ENCODE measurements at regions not wholly inside any gene's neighbourhood (a gene's known extent, or its start where the extent isn't known, plus 50 kb on each side); places are given as distances from the start of the nearest gene placed in this dataset.

DNA sequence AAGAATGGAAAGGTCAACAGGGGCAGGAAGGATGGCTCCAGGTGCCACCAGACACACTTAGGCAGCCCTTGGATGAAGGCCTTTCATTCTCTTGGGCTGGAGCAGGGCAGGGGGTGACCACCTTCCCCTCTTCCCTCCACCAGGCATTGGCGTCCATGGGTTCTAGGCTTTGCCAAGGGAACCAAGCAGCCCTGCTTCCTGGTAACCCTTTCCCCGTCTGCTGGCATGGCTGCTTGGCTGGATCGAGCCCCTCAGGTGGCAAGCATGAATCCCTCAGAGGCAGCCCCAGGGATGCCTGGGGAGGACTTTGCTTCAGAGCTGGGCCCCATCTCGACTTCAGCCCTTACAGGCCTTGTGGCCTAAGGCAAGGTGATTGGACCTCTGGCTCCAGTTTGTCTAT, 185.1 kb upstream of the SYT13 start:
- H3K36me3 ChIP-seq (ENCODE audit: control insufficient read depth in 4 of 4, insufficient read depth in 3 of 4, low read depth in 1 of 4, low read length in 3 of 4), result no peaks in the 10 kb centered on the region
- TF ChIP-seq RXRA (IDR thresholded peaks at IDR 0.05) (no peak), GABPA (IDR thresholded peaks at IDR 0.05 in 1 of 2, conservative IDR thresholded peaks at IDR 0.05 in 1 of 2) (no peak)
- TF ChIP-seq, protein P1, sequence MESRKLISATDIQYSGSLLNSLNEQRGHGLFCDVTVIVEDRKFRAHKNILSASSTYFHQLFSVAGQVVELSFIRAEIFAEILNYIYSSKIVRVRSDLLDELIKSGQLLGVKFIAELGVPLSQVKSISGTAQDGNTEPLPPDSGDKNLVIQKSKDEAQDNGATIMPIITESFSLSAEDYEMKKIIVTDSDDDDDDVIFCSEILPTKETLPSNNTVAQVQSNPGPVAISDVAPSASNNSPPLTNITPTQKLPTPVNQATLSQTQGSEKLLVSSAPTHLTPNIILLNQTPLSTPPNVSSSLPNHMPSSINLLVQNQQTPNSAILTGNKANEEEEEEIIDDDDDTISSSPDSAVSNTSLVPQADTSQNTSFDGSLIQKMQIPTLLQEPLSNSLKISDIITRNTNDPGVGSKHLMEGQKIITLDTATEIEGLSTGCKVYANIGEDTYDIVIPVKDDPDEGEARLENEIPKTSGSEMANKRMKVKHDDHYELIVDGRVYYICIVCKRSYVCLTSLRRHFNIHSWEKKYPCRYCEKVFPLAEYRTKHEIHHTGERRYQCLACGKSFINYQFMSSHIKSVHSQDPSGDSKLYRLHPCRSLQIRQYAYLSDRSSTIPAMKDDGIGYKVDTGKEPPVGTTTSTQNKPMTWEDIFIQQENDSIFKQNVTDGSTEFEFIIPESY (IDR thresholded peaks at IDR 0.05), result no peak
- TF ChIP-seq, protein P2, sequence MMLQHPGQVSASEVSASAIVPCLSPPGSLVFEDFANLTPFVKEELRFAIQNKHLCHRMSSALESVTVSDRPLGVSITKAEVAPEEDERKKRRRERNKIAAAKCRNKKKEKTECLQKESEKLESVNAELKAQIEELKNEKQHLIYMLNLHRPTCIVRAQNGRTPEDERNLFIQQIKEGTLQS (IDR thresholded peaks at IDR 0.05), result no peak
- H3K4me1 ChIP-seq (ENCODE audit: control insufficient read depth in 4 of 4, insufficient read depth in 4 of 4, low read length in 3 of 4), result no peaks in the 10 kb centered on the region
- H3K4me3 ChIP-seq (ENCODE audit: low read depth in 1 of 3, low read length in 3 of 3), result no peak overlapping the region
- H3K9me3 ChIP-seq (ENCODE audit: control insufficient read depth in 4 of 4, low read length in 3 of 4), result no peaks in the 10 kb centered on the region
- H3K27me3 ChIP-seq (ENCODE audit: control insufficient read depth in 4 of 4, insufficient read depth in 4 of 4, low read length in 3 of 4), result no peaks in the 10 kb centered on the region
- 92% methylated on average over 4 of the region's 4 CpGs for WGBS
- H3K9ac ChIP-seq (ENCODE audit: low read depth in 1 of 2, low read length in 2 of 2), result no peak overlapping the region
- DNase-seq (ENCODE audit: low spot score), result no peak
- no peak overlapping the region for H3K27ac ChIP-seq (ENCODE audit: low read depth in 1 of 2, low read length in 2 of 2)

DNA sequence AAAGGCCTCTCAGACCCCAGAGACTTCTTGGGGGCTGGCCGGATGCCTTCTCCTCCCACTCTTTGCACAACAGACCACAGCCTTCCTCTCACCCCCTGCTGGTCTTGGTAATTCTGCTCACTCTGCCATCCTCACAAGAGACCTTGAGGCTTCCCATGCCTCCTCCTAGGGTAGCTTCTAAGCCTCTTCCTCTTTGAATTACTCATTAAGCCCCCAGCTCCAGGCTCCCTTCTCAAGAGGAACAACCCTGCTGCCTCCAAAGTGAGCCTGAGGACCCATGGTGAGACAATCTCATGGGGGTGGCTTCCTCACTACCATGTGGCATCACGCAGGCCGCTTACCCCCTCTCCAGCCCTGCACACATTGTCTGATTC, 184.6 kb upstream of the SYT13 start:
- Histone ChIP-seq H3K27me3 (ENCODE audit: control insufficient read depth in 4 of 4, insufficient read depth in 4 of 4, low read length in 3 of 4) (no peaks in the 10 kb centered on the region), H3K9ac (ENCODE audit: low read depth in 1 of 2, low read length in 2 of 2) (no peak overlapping the region), H3K9me3 (ENCODE audit: control insufficient read depth in 4 of 4, low read length in 3 of 4) (no peaks in the 10 kb centered on the region), H3K27ac (ENCODE audit: low read depth in 1 of 2, low read length in 2 of 2) (no peak overlapping the region), H3K36me3 (ENCODE audit: control insufficient read depth in 4 of 4, insufficient read depth in 3 of 4, low read depth in 1 of 4, low read length in 3 of 4) (no peaks in the 10 kb centered on the region), H3K4me3 (ENCODE audit: low read depth in 1 of 3, low read length in 3 of 3) (no peak overlapping the region), H3K4me1 (ENCODE audit: control insufficient read depth in 4 of 4, insufficient read depth in 4 of 4, low read length in 3 of 4) (no peaks in the 10 kb centered on the region)
- TF ChIP-seq JUND (IDR thresholded peaks at IDR 0.05) (no peak), HNF4G (IDR thresholded peaks at IDR 0.05) (no peak)
- TF ChIP-seq, protein P3, sequence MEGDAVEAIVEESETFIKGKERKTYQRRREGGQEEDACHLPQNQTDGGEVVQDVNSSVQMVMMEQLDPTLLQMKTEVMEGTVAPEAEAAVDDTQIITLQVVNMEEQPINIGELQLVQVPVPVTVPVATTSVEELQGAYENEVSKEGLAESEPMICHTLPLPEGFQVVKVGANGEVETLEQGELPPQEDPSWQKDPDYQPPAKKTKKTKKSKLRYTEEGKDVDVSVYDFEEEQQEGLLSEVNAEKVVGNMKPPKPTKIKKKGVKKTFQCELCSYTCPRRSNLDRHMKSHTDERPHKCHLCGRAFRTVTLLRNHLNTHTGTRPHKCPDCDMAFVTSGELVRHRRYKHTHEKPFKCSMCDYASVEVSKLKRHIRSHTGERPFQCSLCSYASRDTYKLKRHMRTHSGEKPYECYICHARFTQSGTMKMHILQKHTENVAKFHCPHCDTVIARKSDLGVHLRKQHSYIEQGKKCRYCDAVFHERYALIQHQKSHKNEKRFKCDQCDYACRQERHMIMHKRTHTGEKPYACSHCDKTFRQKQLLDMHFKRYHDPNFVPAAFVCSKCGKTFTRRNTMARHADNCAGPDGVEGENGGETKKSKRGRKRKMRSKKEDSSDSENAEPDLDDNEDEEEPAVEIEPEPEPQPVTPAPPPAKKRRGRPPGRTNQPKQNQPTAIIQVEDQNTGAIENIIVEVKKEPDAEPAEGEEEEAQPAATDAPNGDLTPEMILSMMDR (IDR thresholded peaks at IDR 0.05; ENCODE audit: low read depth, low read length, missing input control), result no peak
- DNase-seq (ENCODE audit: low spot score), result no peak
- WGBS, result 88% methylated on average over 3 of the region's 3 CpGs

DNA sequence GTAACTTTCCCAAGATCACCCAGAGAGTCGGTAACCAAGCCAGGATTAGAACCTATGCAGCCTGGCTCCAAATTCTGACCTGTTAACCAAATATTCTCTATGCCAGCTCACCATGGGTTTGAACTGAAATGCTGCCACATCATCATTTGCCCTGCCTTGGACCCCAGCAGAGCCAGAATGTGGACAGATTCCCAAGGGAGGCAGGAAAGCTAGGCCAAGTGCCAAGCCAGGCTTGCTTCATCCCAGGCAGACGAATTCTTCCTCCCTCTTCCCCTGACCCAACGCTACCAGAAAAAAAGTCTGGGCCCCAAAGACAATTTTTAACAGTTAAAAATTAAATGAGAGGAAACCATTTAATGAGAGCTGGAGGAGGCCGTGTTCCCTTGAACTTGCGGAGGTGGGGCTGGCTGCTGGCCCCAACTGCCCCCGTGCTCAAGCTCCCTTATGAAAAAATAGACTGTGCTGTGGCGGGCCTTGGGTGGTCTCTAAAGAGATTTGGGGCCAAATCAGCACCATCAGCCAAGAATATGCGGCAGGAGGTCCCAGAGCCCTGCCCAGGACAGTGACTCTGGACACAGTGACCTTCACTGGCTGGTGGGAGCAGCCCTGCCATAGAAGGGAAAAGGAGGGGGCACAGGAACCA, 184.1 kb upstream of the SYT13 start:
- H3K4me1 ChIP-seq (ENCODE audit: control insufficient read depth in 4 of 4, insufficient read depth in 4 of 4, low read length in 3 of 4), result no peaks in the 10 kb centered on the region
- H3K27me3 ChIP-seq (ENCODE audit: control insufficient read depth in 4 of 4, insufficient read depth in 4 of 4, low read length in 3 of 4), result no peaks in the 10 kb centered on the region
- 68% methylated on average over 8 of the region's 8 CpGs for WGBS
- no peaks in the 10 kb centered on the region for H3K36me3 ChIP-seq (ENCODE audit: control insufficient read depth in 4 of 4, insufficient read depth in 3 of 4, low read depth in 1 of 4, low read length in 3 of 4)
- TF ChIP-seq YY1 (IDR thresholded peaks at IDR 0.05) (no peak), EGR1 (IDR thresholded peaks at IDR 0.05; ENCODE audit: low read depth in 2 of 2) (no peak), NR2F2 (IDR thresholded peaks at IDR 0.05) (peak; percentile 30)
- no peaks in the 10 kb centered on the region for H3K9me3 ChIP-seq (ENCODE audit: control insufficient read depth in 4 of 4, low read length in 3 of 4)
- no peak for DNase-seq (ENCODE audit: low spot score)
- H3K4me3 ChIP-seq (ENCODE audit: low read depth in 1 of 3, low read length in 3 of 3), result no peak overlapping the region
- H3K27ac ChIP-seq (ENCODE audit: low read depth in 1 of 2, low read length in 2 of 2), result no peak overlapping the region
- H3K9ac ChIP-seq (ENCODE audit: low read depth in 1 of 2, low read length in 2 of 2), result no peak overlapping the region

Measured in liver (tissue), 8 donors.